HFFc6 (cell line): ENCODE measurements at regions not wholly inside any gene's neighbourhood (a gene's known extent, or its start where the extent isn't known, plus 50 kb on each side); places are given as distances from the start of the nearest gene placed in this dataset.

Source experiments
- DNase-seq: peaks from one replicate; pipeline ENCODE4 v3.0.0-alpha.2; 2018
- H3K27ac Mint-ChIP-seq: 2 replicates; pipeline ENCODE4 v1.8.0; 2020; ENCODE audit warnings: mild to moderate bottlenecking, mixed read lengths
- H3K27me3 Mint-ChIP-seq: 2 replicates; pipeline ENCODE4 v1.8.0; 2021; ENCODE audit warnings: mild to moderate bottlenecking, moderate library complexity, mixed read lengths; ENCODE audit not compliant: insufficient read depth
- H3K36me3 Mint-ChIP-seq: 2 replicates; pipeline ENCODE4 v1.8.0; 2021; ENCODE audit warnings: low read depth, mixed read lengths
- H3K4me1 Mint-ChIP-seq: 2 replicates; pipeline ENCODE4 v1.8.0; 2020; ENCODE audit warnings: low read depth, mixed read lengths
- H3K4me3 Mint-ChIP-seq: 2 replicates; pipeline ENCODE4 v1.8.0; 2020; ENCODE audit warnings: mild to moderate bottlenecking, moderate library complexity, mixed read lengths
- H3K9me3 Mint-ChIP-seq: 2 replicates; pipeline ENCODE4 v1.8.0; 2020; ENCODE audit warnings: mild to moderate bottlenecking, mixed read lengths
- TF ChIP-seq, protein P1 (sequence below): fragments of 200-600 bp; sonication (generic); IDR thresholded peaks from 2 replicates; pipeline ENCODE4 v1.5.0; 2021; ENCODE audit warnings: antibody characterized with exemption, mild to moderate bottlenecking

GRCh38 chr17:71885662-71886061 is 235.2 kb upstream of the SOX9 start:
- Mint-ChIP-seq H3K4me3 (no peak overlapping the region), H3K4me1 (no peaks in the 10 kb centered on the region), H3K36me3 (no peaks in the 10 kb centered on the region), H3K9me3 (no peaks in the 10 kb centered on the region; the same call in 1 of the 2 replicates), H3K27ac (no peak overlapping the region), H3K27me3 (peaks cover 2% of the 10 kb centered on the region; the same call in 1 of the 2 replicates)
- DNase-seq, result no peak
- TF ChIP-seq, protein P1, sequence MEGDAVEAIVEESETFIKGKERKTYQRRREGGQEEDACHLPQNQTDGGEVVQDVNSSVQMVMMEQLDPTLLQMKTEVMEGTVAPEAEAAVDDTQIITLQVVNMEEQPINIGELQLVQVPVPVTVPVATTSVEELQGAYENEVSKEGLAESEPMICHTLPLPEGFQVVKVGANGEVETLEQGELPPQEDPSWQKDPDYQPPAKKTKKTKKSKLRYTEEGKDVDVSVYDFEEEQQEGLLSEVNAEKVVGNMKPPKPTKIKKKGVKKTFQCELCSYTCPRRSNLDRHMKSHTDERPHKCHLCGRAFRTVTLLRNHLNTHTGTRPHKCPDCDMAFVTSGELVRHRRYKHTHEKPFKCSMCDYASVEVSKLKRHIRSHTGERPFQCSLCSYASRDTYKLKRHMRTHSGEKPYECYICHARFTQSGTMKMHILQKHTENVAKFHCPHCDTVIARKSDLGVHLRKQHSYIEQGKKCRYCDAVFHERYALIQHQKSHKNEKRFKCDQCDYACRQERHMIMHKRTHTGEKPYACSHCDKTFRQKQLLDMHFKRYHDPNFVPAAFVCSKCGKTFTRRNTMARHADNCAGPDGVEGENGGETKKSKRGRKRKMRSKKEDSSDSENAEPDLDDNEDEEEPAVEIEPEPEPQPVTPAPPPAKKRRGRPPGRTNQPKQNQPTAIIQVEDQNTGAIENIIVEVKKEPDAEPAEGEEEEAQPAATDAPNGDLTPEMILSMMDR, result no peak

- DNase-seq, result no peak
- no peak overlapping the region for H3K27ac Mint-ChIP-seq
- no peak overlapping the region for H3K4me3 Mint-ChIP-seq
- TF ChIP-seq, protein P1, result no peak
- peaks cover 9% of the 10 kb centered on the region; the same call in 1 of the 2 replicates for H3K27me3 Mint-ChIP-seq
- peaks cover 34% of the 10 kb centered on the region for H3K4me1 Mint-ChIP-seq
- 0 out of 2 replicates have a peak, but pooled peaks cover 5% of the 10 kb centered on the region for H3K36me3 Mint-ChIP-seq
- peaks cover 25% of the 10 kb centered on the region; the same call in 1 of the 2 replicates for H3K9me3 Mint-ChIP-seq
These were observed 221.5 kb upstream of the SOX9 start for GRCh38 chr17:71899317-71899716.

DNA sequence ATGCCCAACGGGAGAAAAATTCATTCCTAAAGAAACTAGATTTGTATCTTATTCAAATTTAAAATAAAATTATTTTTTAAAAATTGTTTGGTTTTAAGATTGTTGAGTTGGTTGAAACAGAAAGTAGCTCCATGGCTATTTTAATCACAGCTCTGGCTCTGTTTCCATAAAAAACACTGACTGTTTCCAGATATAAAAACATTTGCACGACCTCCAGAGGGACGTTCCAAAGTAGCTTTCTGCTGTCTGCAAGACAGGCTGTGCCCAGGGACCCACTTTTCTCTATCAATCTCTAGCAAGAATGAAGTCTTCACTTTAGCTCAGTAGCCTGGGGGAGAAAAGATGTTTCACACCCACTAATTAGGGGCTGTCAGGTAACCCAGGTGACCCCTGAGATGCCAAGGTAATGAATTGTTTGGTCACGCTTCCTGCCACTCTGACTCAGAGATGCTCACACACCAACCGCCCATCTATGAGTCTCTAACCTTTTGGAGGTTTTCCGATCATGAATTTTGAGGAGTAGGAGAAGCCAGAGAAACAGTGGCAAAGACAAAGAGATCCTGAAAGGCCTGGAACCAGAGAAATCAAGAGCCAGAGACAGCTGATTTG is 220.1 kb upstream of the SOX9 start:
- H3K9me3 Mint-ChIP-seq, result peaks cover 25% of the 10 kb centered on the region; the same call in 1 of the 2 replicates
- H3K4me1 Mint-ChIP-seq, result peaks cover 34% of the 10 kb centered on the region
- H3K27ac Mint-ChIP-seq, result peak overlapping the region; percentile 12; the same call in 1 of the 2 replicates
- DNase-seq, result peak; percentile 1
- TF ChIP-seq, protein P1, result no peak
- 0 out of 2 replicates have a peak, but pooled peaks cover 5% of the 10 kb centered on the region for H3K36me3 Mint-ChIP-seq
- peaks cover 5% of the 10 kb centered on the region; the same call in 1 of the 2 replicates for H3K27me3 Mint-ChIP-seq
- peak overlapping the region; percentile 35 for H3K4me3 Mint-ChIP-seq

- H3K36me3 Mint-ChIP-seq, result no peaks in the 10 kb centered on the region
- H3K27ac Mint-ChIP-seq, result no peak overlapping the region
- H3K9me3 Mint-ChIP-seq, result peaks cover 7% of the 10 kb centered on the region; the same call in 1 of the 2 replicates
- TF ChIP-seq, protein P1, result no peak
- peaks cover 34% of the 10 kb centered on the region for H3K4me1 Mint-ChIP-seq
- H3K4me3 Mint-ChIP-seq, result no peak overlapping the region
- no peak for DNase-seq
- no peaks in the 10 kb centered on the region for H3K27me3 Mint-ChIP-seq
These were observed 217.8 kb upstream of the SOX9 start for GRCh38 chr17:71902894-71903506.

DNA sequence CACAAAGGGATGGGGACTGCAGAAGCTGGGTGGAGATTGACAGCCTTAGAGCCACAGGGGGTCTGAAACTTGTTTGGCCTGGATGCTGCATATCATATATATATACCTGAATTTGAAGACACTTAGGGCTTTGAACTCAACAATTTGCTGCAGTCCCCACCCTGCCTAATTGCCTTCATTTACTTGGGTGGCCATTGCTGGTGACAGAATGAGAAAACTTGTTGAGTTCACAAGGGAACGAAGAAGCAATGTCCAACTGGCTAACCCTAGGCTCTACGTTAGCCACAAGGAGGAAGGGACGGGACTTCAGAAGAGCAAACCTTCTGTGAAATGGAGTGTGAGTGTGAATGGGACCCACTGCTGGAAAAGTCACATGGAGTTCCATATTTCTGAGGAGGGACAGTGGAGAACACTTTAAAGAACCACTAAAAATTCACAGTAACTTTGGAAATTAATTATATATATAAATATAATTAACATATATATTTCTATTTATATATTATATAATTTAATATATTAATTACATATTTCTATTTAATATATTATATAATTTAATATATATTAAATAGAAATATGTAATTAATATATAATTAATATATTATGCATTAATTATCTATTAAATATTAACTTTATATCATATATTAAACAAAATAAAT is 215.3 kb upstream of the SOX9 start:
- Mint-ChIP-seq H3K27ac (no peak overlapping the region), H3K27me3 (peaks cover 2% of the 10 kb centered on the region; the same call in 1 of the 2 replicates), H3K36me3 (no peaks in the 10 kb centered on the region), H3K9me3 (no peaks in the 10 kb centered on the region), H3K4me1 (peaks cover 20% of the 10 kb centered on the region), H3K4me3 (no peak overlapping the region)
- TF ChIP-seq, protein P1, result no peak
- no peak for DNase-seq
